ENCODE measurements at regions not wholly inside any gene's neighbourhood (a gene's known extent, or its start where the extent isn't known, plus 50 kb on each side); places are given as distances from the start of the nearest gene placed in this dataset.

- in situ Hi-C loops (cut with MboI; ENCODE audit: low sequenced_read_pairs, unreplicated experiment), result no loop called here
- no peak for TF ChIP-seq CTCF (IDR thresholded peaks at IDR 0.05; ENCODE audit: borderline replicate concordance, control extremely low read depth, extremely low read depth, insufficient read depth, missing control alignments)
- DNase-seq (ENCODE audit: low spot score), result no peak
Observed at GRCh38 chr4:175369087-175369486, 443.0 kb downstream of the GPM6A start.

GRCh38 chr4:175371091-175371490 is 441.0 kb downstream of the GPM6A start:
- DNase-seq (ENCODE audit: low spot score), result no peak

GRCh38 chr4:175373031-175373430 is 439.0 kb downstream of the GPM6A start:
- DNase-seq (ENCODE audit: low spot score), result no peak
- in situ Hi-C loops (cut with MboI; ENCODE audit: low sequenced_read_pairs, unreplicated experiment), result no loop called here
- TF ChIP-seq CTCF (IDR thresholded peaks at IDR 0.05; ENCODE audit: borderline replicate concordance, control extremely low read depth, extremely low read depth, insufficient read depth, missing control alignments), result no peak

More at GRCh38 chr4:175371091-175371490, 441.0 kb downstream of the GPM6A start:
- TF ChIP-seq CTCF (IDR thresholded peaks at IDR 0.05; ENCODE audit: borderline replicate concordance, control extremely low read depth, extremely low read depth, insufficient read depth, missing control alignments), result no peak
- in situ Hi-C loops (cut with MboI; ENCODE audit: low sequenced_read_pairs, unreplicated experiment), result no loop called here

- TF ChIP-seq CTCF (IDR thresholded peaks at IDR 0.05; ENCODE audit: borderline replicate concordance, control extremely low read depth, extremely low read depth, insufficient read depth, missing control alignments), result no peak
- in situ Hi-C loops (cut with MboI; ENCODE audit: low sequenced_read_pairs, unreplicated experiment), result no loop called here
- DNase-seq (ENCODE audit: low spot score), result no peak
Observed at GRCh38 chr4:175374459-175374858, 437.6 kb downstream of the GPM6A start.

GRCh38 chr4:175376287-175376977 is 435.6 kb downstream of the GPM6A start:
- in situ Hi-C loops (cut with MboI; ENCODE audit: low sequenced_read_pairs, unreplicated experiment), result no loop called here
- no peak for DNase-seq (ENCODE audit: low spot score)
- TF ChIP-seq CTCF (IDR thresholded peaks at IDR 0.05; ENCODE audit: borderline replicate concordance, control extremely low read depth, extremely low read depth, insufficient read depth, missing control alignments), result no peak

- DNase-seq (ENCODE audit: low spot score), result no peak
- no peak for TF ChIP-seq CTCF (IDR thresholded peaks at IDR 0.05; ENCODE audit: borderline replicate concordance, control extremely low read depth, extremely low read depth, insufficient read depth, missing control alignments)
- in situ Hi-C loops (cut with MboI; ENCODE audit: low sequenced_read_pairs, unreplicated experiment), result no loop called here
Observed at GRCh38 chr4:175377203-175377602, 434.9 kb downstream of the GPM6A start.
